ENCODE measurements at regions not wholly inside any gene's neighbourhood (a gene's known extent, or its start where the extent isn't known, plus 50 kb on each side); places are given as distances from the start of the nearest gene placed in this dataset.

- TF ChIP-seq NR2F2 (IDR thresholded peaks at IDR 0.05; ENCODE audit: borderline replicate concordance, low read depth): no peak
- TF ChIP-seq SOX6 (IDR thresholded peaks at IDR 0.05): no peak
- TF ChIP-seq SOX6 (CRISPR knock-in tag; IDR thresholded peaks at IDR 0.05): peak; percentile 77
- TF ChIP-seq, protein P1, sequence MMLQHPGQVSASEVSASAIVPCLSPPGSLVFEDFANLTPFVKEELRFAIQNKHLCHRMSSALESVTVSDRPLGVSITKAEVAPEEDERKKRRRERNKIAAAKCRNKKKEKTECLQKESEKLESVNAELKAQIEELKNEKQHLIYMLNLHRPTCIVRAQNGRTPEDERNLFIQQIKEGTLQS (CRISPR knock-in tag; IDR thresholded peaks at IDR 0.05): no peak
- TF ChIP-seq, protein P2, sequence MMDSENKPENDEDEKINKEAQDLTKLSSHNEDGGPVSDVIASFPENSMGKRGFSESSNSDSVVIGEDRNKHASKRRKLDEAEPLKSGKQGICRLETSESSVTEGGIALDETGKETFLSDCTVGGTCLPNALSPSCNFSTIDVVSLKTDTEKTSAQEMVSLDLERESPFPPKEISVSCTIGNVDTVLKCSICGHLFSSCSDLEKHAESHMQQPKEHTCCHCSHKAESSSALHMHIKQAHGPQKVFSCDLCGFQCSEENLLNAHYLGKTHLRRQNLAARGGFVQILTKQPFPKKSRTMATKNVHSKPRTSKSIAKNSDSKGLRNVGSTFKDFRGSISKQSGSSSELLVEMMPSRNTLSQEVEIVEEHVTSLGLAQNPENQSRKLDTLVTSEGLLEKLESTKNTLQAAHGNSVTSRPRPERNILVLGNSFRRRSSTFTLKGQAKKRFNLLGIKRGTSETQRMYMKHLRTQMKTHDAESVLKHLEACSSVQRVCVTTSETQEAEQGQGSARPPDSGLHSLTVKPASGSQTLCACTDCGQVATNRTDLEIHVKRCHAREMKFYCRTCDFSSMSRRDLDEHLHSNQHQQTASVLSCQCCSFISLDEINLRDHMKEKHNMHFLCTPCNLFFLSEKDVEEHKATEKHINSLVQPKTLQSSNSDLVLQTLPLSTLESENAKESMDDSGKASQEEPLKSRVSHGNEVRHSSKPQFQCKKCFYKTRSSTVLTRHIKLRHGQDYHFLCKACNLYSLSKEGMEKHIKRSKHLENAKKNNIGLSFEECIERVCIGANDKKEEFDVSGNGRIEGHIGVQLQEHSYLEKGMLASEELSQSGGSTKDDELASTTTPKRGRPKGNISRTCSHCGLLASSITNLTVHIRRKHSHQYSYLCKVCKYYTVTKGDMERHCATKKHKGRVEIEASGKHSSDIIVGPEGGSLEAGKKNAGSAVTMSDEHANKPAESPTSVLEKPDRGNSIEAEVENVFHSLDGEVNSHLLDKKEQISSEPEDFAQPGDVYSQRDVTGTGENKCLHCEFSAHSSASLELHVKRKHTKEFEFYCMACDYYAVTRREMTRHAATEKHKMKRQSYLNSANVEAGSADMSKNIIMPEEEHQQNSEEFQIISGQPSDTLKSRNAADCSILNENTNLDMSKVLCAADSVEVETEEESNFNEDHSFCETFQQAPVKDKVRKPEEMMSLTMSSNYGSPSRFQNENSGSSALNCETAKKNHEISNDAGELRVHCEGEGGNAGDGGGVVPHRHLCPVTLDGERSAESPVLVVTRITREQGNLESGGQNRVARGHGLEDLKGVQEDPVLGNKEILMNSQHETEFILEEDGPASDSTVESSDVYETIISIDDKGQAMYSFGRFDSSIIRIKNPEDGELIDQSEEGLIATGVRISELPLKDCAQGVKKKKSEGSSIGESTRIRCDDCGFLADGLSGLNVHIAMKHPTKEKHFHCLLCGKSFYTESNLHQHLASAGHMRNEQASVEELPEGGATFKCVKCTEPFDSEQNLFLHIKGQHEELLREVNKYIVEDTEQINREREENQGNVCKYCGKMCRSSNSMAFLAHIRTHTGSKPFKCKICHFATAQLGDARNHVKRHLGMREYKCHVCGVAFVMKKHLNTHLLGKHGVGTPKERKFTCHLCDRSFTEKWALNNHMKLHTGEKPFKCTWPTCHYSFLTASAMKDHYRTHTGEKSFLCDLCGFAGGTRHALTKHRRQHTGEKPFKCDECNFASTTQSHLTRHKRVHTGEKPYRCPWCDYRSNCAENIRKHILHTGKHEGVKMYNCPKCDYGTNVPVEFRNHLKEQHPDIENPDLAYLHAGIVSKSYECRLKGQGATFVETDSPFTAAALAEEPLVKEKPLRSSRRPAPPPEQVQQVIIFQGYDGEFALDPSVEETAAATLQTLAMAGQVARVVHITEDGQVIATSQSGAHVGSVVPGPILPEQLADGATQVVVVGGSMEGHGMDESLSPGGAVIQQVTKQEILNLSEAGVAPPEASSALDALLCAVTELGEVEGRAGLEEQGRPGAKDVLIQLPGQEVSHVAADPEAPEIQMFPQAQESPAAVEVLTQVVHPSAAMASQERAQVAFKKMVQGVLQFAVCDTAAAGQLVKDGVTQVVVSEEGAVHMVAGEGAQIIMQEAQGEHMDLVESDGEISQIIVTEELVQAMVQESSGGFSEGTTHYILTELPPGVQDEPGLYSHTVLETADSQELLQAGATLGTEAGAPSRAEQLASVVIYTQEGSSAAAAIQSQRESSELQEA (CRISPR knock-in tag; IDR thresholded peaks at IDR 0.05; ENCODE audit: not compliant biosample characterization): no peak
- TF ChIP-seq MAF1 (CRISPR knock-in tag; IDR thresholded peaks at IDR 0.05; ENCODE audit: borderline replicate concordance): no peak
- no peak for TF ChIP-seq RNF2 (conservative IDR thresholded peaks at IDR 0.05; ENCODE audit: low read depth)
- TF ChIP-seq, protein P3, sequence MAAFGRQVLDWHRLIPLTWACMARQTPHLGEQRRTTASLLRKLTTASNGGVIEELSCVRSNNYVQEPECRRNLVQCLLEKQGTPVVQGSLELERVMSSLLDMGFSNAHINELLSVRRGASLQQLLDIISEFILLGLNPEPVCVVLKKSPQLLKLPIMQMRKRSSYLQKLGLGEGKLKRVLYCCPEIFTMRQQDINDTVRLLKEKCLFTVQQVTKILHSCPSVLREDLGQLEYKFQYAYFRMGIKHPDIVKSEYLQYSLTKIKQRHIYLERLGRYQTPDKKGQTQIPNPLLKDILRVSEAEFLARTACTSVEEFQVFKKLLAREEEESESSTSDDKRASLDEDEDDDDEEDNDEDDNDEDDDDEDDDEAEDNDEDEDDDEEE (CRISPR knock-in tag; IDR thresholded peaks at IDR 0.05): no peak
- no peak for TF ChIP-seq ZNF160 (CRISPR knock-in tag; IDR thresholded peaks at IDR 0.05)
- no peak for TF ChIP-seq NCOA5 (CRISPR knock-in tag; IDR thresholded peaks at IDR 0.05)
- TF ChIP-seq PHF5A (CRISPR knock-in tag; IDR thresholded peaks at IDR 0.05; ENCODE audit: low read depth, unreplicated experiment): no peak
- peak; percentile 79 for TF ChIP-seq PHF21A (CRISPR knock-in tag; IDR thresholded peaks at IDR 0.05)
- no peak for TF ChIP-seq ZNF598 (CRISPR knock-in tag; IDR thresholded peaks at IDR 0.05; ENCODE audit: borderline replicate concordance)
- TF ChIP-seq SP5 (CRISPR knock-in tag; IDR thresholded peaks at IDR 0.05; ENCODE audit: borderline replicate concordance, low read depth): 0 out of 2 replicates have a peak, but pooled peaks have one; percentile 10
- TF ChIP-seq CENPT (CRISPR knock-in tag; IDR thresholded peaks at IDR 0.05; ENCODE audit: low read depth): no peak
- TF ChIP-seq PRDM10 (CRISPR knock-in tag; IDR thresholded peaks at IDR 0.05; ENCODE audit: low read depth): peak; percentile 47
- no peak for TF ChIP-seq MED13 (CRISPR knock-in tag; IDR thresholded peaks at IDR 0.05)
- no peak for TF ChIP-seq ZNF772 (CRISPR knock-in tag; IDR thresholded peaks at IDR 0.05)
These were observed 76.4 kb upstream of the SLC45A1 start (continued) for GRCh38 chr1:8241417-8242014.
